ENCODE measurements at regions not wholly inside any gene's neighbourhood (a gene's known extent, or its start where the extent isn't known, plus 50 kb on each side); places are given as distances from the start of the nearest gene placed in this dataset.

- no peak overlapping the region for H3K18ac ChIP-seq (ENCODE audit: insufficient read length, low read depth, low read length)
- no peak overlapping the region for H3K14ac ChIP-seq (ENCODE audit: insufficient read depth, low read length)
- H3K4me3 Mint-ChIP-seq: no peak overlapping the region
- H2AK5ac ChIP-seq (ENCODE audit: insufficient read length, low read length): no peak overlapping the region
- no peak overlapping the region for H3K27ac Mint-ChIP-seq
- no peak overlapping the region for H2BK20ac ChIP-seq (ENCODE audit: low read depth, low read length, poor library complexity, severe bottlenecking)
- no peaks in the 10 kb centered on the region for H3K36me3 Mint-ChIP-seq (ENCODE audit: insufficient read depth in 1 of 3, low read depth in 3 of 3)
- no peaks in the 10 kb centered on the region for H3K4me1 ChIP-seq (ENCODE audit: insufficient read depth, low read length)
- WGBS (ENCODE audit: extremely low coverage, insufficient read length, low lambda C conversion rate): no CpG with 5 or more reads among the region's 3 CpGs
- H3K9me3 Mint-ChIP-seq: no peaks in the 10 kb centered on the region
- no peak overlapping the region for H3T11ph ChIP-seq (ENCODE audit: low read length)
- H3K27me3 ChIP-seq (ENCODE audit: insufficient read depth, low read length): no peaks in the 10 kb centered on the region
- H2BK5ac ChIP-seq (ENCODE audit: insufficient read length, low read length): no peak overlapping the region
- no peak overlapping the region for H3K56ac ChIP-seq (ENCODE audit: insufficient read length, low read depth, low read length)
- H4K5ac ChIP-seq (ENCODE audit: insufficient read length, low read depth, low read length): no peak overlapping the region
- DNase-seq: no peak
- no peak overlapping the region for H2BK120ac ChIP-seq (ENCODE audit: low read depth, low read length, poor library complexity, severe bottlenecking)
- no peaks in the 10 kb centered on the region for H3K23me2 ChIP-seq (ENCODE audit: insufficient read length, low read depth, low read length, poor library complexity, severe bottlenecking)
- no peak overlapping the region for H3K4me2 ChIP-seq (ENCODE audit: insufficient read depth, insufficient read length, low read length)
- H3K79me1 ChIP-seq (ENCODE audit: insufficient read depth, low read depth, low read length, poor library complexity, severe bottlenecking): no peaks in the 10 kb centered on the region
- H3K9ac ChIP-seq (ENCODE audit: extremely low read depth, insufficient read length, low read length): no peak overlapping the region
- no peaks in the 10 kb centered on the region for H3K79me2 ChIP-seq (ENCODE audit: insufficient read depth, low read length)
- H3K4me1 Mint-ChIP-seq: no peaks in the 10 kb centered on the region
- H3K27me3 Mint-ChIP-seq (ENCODE audit: low read depth): no peaks in the 10 kb centered on the region
- H4K8ac ChIP-seq (replicated peaks; ENCODE audit: insufficient read length, low read depth, low read length): no peak overlapping the region
- H2BK12ac ChIP-seq (ENCODE audit: insufficient read length, low read depth, low read length): no peak overlapping the region
- no peak for TF ChIP-seq CTCF (conservative IDR thresholded peaks at IDR 0.05)
- no peak overlapping the region for H2BK15ac ChIP-seq (ENCODE audit: low read depth, low read length)
- no peak overlapping the region for H3K4ac ChIP-seq (ENCODE audit: low read depth, low read length)
- no peaks in the 10 kb centered on the region for H3K9me3 ChIP-seq (ENCODE audit: control insufficient read depth, low read depth, low read length)
- H4K91ac ChIP-seq (ENCODE audit: insufficient read length, low read depth, low read length): no peak overlapping the region
- H4K20me1 ChIP-seq (ENCODE audit: control insufficient read depth, insufficient read depth, insufficient read length): no peaks in the 10 kb centered on the region
- no peak overlapping the region for H2AFZ ChIP-seq (ENCODE audit: low read length)
- no peak overlapping the region for H3K27ac ChIP-seq (ENCODE audit: insufficient read length, low read depth, low read length)
- no peak overlapping the region for H3K23ac ChIP-seq (ENCODE audit: insufficient read length, low read depth, low read length)
These were observed 72.3 kb upstream of the ERBB4 start for GRCh38 chr2:212610872-212611425.
